ENCODE measurements at regions not wholly inside any gene's neighbourhood (a gene's known extent, or its start where the extent isn't known, plus 50 kb on each side); places are given as distances from the start of the nearest gene placed in this dataset.

DNA sequence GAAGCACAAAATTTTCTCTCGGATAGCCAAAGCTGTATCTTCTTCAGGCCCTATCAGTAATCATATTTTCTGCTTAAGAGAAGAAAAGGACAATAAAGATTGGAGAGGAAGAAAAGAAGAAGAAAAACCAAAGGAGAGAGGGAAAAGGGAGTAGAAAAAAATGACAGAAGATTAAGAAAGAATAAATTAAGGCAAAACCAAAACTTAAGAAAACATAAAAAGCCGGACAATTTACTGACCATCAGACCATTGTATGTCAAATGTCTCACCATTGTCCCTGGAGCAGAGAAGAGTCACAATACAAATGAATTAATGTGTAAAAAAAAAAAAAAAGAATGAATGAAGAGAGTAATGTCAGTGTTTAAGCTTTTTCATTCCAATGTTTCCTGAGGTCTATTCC, 1274.8 kb downstream of the FSCB start:
- Mint-ChIP-seq H3K27ac (no peak overlapping the region), H3K36me3 (no peaks in the 10 kb centered on the region), H3K4me1 (no peaks in the 10 kb centered on the region), H3K27me3 (no peaks in the 10 kb centered on the region), H3K9me3 (peaks cover 14 to 20% (median 17%) of the 10 kb centered on the region in 3 donors), H3K4me3 (no peak overlapping the region)
- no peak overlapping the region for H3K27ac ChIP-seq (ENCODE audit: low read length)
- CTCF ChIA-PET: no interaction called here
- no peaks in the 10 kb centered on the region for H3K4me1 ChIP-seq (ENCODE audit: control insufficient read depth in 1 of 2, extremely low read depth in 1 of 2, insufficient read depth in 2 of 2, low read length in 2 of 2)
- ATAC-seq (replicated peaks in 1 of 4) (no peak), DNase-seq (no peak)
- POLR2A ChIA-PET: no interaction called here
- H3K4me3 ChIP-seq (ENCODE audit: control insufficient read depth in 1 of 2, extremely low read depth in 1 of 2, low read length in 1 of 2): no peak overlapping the region
- no peaks in the 10 kb centered on the region for H3K9me3 ChIP-seq
- no peaks in the 10 kb centered on the region for H3K36me3 ChIP-seq (ENCODE audit: control insufficient read depth in 2 of 2, extremely low read depth in 1 of 2, insufficient read depth in 1 of 2, low read length in 1 of 2)
- no CpG with 5 or more reads among the region's 2 CpGs for WGBS (ENCODE audit: insufficient coverage)
- H3K27me3 ChIP-seq (replicated peaks in 1 of 2; ENCODE audit: control insufficient read depth in 2 of 2, extremely low read depth in 1 of 2, insufficient read depth in 2 of 2, low read length in 1 of 2): no peaks in the 10 kb centered on the region

DNA sequence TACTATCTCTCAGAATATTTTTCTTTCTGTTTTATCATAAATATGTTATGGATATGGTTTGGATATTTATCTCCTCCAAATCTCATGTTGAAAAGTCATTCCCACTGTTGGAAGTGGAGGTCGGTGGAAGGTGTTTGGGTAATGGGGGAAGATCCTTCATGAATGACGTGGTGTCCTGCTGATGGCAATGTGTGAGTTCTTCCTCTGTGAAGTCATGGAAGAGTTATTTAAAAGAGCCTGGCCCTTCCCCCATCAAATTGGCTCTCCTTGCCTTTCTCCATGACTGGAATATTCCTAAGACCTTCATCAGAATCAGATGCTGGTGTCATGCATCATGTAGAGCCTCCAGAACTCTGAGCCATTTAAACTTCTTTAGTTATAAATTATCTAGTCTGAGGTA, 1291.6 kb downstream of the FSCB start:
- H3K27me3 ChIP-seq (replicated peaks in 1 of 2; ENCODE audit: control insufficient read depth in 2 of 2, extremely low read depth in 1 of 2, insufficient read depth in 2 of 2, low read length in 1 of 2): no peaks in the 10 kb centered on the region
- ChIA-PET POLR2A (no interaction called here), CTCF (no interaction called here)
- no peaks in the 10 kb centered on the region for H3K4me1 ChIP-seq (ENCODE audit: control insufficient read depth in 1 of 2, extremely low read depth in 1 of 2, insufficient read depth in 2 of 2, low read length in 2 of 2)
- H3K4me1 Mint-ChIP-seq: no peaks in the 10 kb centered on the region
- no peak overlapping the region for H3K27ac ChIP-seq (ENCODE audit: low read length)
- no peak overlapping the region for H3K4me3 ChIP-seq (ENCODE audit: control insufficient read depth in 1 of 2, extremely low read depth in 1 of 2, low read length in 1 of 2)
- no peak for ATAC-seq (replicated peaks in 1 of 4)
- no peaks in the 10 kb centered on the region for H3K36me3 ChIP-seq (ENCODE audit: control insufficient read depth in 2 of 2, extremely low read depth in 1 of 2, insufficient read depth in 1 of 2, low read length in 1 of 2)
- no peak overlapping the region for H3K27ac Mint-ChIP-seq
- no peak for DNase-seq
- H3K27me3 Mint-ChIP-seq: no peaks in the 10 kb centered on the region
- WGBS (ENCODE audit: insufficient coverage): no CpG with 5 or more reads among the region's 2 CpGs
- peaks cover 8 to 14% (median 13%) of the 10 kb centered on the region in 3 donors for H3K9me3 Mint-ChIP-seq
- H3K36me3 Mint-ChIP-seq: no peaks in the 10 kb centered on the region
- H3K4me3 Mint-ChIP-seq: no peak overlapping the region
- H3K9me3 ChIP-seq: no peaks in the 10 kb centered on the region

DNA sequence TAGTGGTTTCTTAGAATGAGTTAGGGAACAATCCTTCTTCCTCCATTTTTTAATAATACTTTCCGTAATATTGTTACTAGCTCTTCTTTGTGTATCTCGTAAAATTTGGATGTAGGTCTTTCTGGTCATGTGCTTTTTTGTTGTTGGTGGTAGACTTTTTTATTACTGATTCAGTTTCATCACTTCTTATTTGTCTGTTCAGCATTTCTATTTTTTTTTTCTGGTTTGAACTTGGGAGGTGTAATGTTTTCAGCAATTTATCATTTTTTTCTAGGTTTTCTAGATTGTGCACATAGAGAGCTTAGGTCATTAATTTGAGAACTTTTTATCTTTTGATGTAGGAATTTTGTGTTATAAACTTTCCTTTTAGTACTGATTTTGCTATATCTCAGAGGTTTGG, 1299.9 kb downstream of the FSCB start:
- Histone ChIP-seq H3K9me3 (no peaks in the 10 kb centered on the region), H3K27me3 (replicated peaks in 1 of 2; ENCODE audit: control insufficient read depth in 2 of 2, extremely low read depth in 1 of 2, insufficient read depth in 2 of 2, low read length in 1 of 2) (no peaks in the 10 kb centered on the region), H3K36me3 (ENCODE audit: control insufficient read depth in 2 of 2, extremely low read depth in 1 of 2, insufficient read depth in 1 of 2, low read length in 1 of 2) (no peaks in the 10 kb centered on the region), H3K4me3 (ENCODE audit: control insufficient read depth in 1 of 2, extremely low read depth in 1 of 2, low read length in 1 of 2) (no peak overlapping the region), H3K4me1 (ENCODE audit: control insufficient read depth in 1 of 2, extremely low read depth in 1 of 2, insufficient read depth in 2 of 2, low read length in 2 of 2) (no peaks in the 10 kb centered on the region), H3K27ac (ENCODE audit: low read length) (no peak overlapping the region)
- Mint-ChIP-seq H3K36me3 (no peaks in the 10 kb centered on the region), H3K4me3 (no peak overlapping the region), H3K27me3 (no peaks in the 10 kb centered on the region), H3K9me3 (peaks cover 2 to 20% (median 19%) of the 10 kb centered on the region in 3 donors), H3K27ac (no peak overlapping the region), H3K4me1 (no peaks in the 10 kb centered on the region)
- WGBS (ENCODE audit: insufficient coverage): no CpG with 5 or more reads among the region's 2 CpGs
- POLR2A ChIA-PET: no interaction called here
- DNase-seq (no peak), ATAC-seq (replicated peaks in 1 of 4) (no peak)
- CTCF ChIA-PET: no interaction called here

DNA sequence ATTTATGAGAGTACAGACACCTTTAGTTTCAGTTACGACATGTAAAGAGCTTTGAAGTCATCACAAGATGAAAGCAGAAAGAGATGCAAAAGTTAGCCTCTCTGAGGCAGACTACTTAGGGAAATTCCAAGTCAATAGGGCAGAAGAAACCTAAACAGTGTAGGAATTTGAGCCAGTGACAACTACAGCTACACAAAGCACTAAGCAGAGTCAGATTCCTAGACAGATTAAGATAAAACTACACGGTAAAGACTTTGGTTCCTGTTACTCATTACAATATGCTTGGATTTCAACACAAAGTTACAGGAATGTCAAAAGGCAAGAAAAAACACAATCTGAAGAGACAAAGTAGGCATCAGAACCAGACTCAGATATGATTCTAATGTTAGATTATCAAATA, 1302.3 kb downstream of the FSCB start:
- Mint-ChIP-seq H3K27me3 (no peaks in the 10 kb centered on the region), H3K36me3 (no peaks in the 10 kb centered on the region)
- no CpG with 5 or more reads among the region's 2 CpGs for WGBS (ENCODE audit: insufficient coverage)

DNA sequence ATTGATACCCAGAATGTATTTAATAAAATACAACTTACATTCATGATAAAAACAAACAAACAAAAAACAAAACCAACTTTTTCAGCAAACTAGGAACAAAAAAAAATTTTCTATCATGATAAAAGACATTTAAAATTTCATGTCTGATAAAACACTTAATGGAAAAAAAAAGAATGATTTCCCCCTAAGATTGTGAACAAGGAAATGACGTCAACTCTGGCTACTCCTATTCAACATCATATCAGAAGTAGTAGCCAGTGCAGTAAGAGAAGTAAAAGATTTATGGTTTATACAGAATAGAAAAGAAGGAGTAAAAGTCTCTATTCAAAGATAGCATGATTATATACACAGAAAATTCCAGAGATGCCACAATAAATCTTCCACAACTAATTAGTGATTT, 1306.6 kb downstream of the FSCB start:
- ChIA-PET POLR2A (no interaction called here), CTCF (no interaction called here)
- no peaks in the 10 kb centered on the region for H3K4me1 Mint-ChIP-seq
- ATAC-seq (replicated peaks in 1 of 4) (no peak), DNase-seq (no peak)
- H3K9me3 ChIP-seq: no peaks in the 10 kb centered on the region
- no peaks in the 10 kb centered on the region for H3K27me3 ChIP-seq (replicated peaks in 1 of 2; ENCODE audit: control insufficient read depth in 2 of 2, extremely low read depth in 1 of 2, insufficient read depth in 2 of 2, low read length in 1 of 2)
- no peaks in the 10 kb centered on the region for H3K27me3 Mint-ChIP-seq
- no peak overlapping the region for H3K27ac Mint-ChIP-seq
- peaks cover 3 to 10% (median 8%) of the 10 kb centered on the region in 3 donors for H3K9me3 Mint-ChIP-seq
- WGBS (ENCODE audit: insufficient coverage): no CpG with 5 or more reads among the region's 1 CpG
- no peaks in the 10 kb centered on the region for H3K4me1 ChIP-seq (ENCODE audit: control insufficient read depth in 1 of 2, extremely low read depth in 1 of 2, insufficient read depth in 2 of 2, low read length in 2 of 2)
- H3K27ac ChIP-seq (ENCODE audit: low read length): no peak overlapping the region
- H3K36me3 ChIP-seq (ENCODE audit: control insufficient read depth in 2 of 2, extremely low read depth in 1 of 2, insufficient read depth in 1 of 2, low read length in 1 of 2): no peaks in the 10 kb centered on the region
- H3K36me3 Mint-ChIP-seq: no peaks in the 10 kb centered on the region
- no peak overlapping the region for H3K4me3 Mint-ChIP-seq
- no peak overlapping the region for H3K4me3 ChIP-seq (ENCODE audit: control insufficient read depth in 1 of 2, extremely low read depth in 1 of 2, low read length in 1 of 2)

More for the DNA sequence above, 1302.3 kb downstream of the FSCB start:
- no peaks in the 10 kb centered on the region for H3K27me3 ChIP-seq (replicated peaks in 1 of 2; ENCODE audit: control insufficient read depth in 2 of 2, extremely low read depth in 1 of 2, insufficient read depth in 2 of 2, low read length in 1 of 2)
- H3K27ac Mint-ChIP-seq: no peak overlapping the region
- H3K9me3 ChIP-seq: no peaks in the 10 kb centered on the region
- no peak overlapping the region for H3K4me3 Mint-ChIP-seq
- no peak for ATAC-seq (replicated peaks in 1 of 4)
- peaks cover 6 to 20% (median 19%) of the 10 kb centered on the region in 3 donors for H3K9me3 Mint-ChIP-seq
- H3K4me1 Mint-ChIP-seq: no peaks in the 10 kb centered on the region
- H3K4me1 ChIP-seq (ENCODE audit: control insufficient read depth in 1 of 2, extremely low read depth in 1 of 2, insufficient read depth in 2 of 2, low read length in 2 of 2): no peaks in the 10 kb centered on the region
- H3K4me3 ChIP-seq (ENCODE audit: control insufficient read depth in 1 of 2, extremely low read depth in 1 of 2, low read length in 1 of 2): no peak overlapping the region
- CTCF ChIA-PET: no interaction called here
- no peak overlapping the region for H3K27ac ChIP-seq (ENCODE audit: low read length)
- no peak for DNase-seq
- POLR2A ChIA-PET: no interaction called here
- H3K36me3 ChIP-seq (ENCODE audit: control insufficient read depth in 2 of 2, extremely low read depth in 1 of 2, insufficient read depth in 1 of 2, low read length in 1 of 2): no peaks in the 10 kb centered on the region

DNA sequence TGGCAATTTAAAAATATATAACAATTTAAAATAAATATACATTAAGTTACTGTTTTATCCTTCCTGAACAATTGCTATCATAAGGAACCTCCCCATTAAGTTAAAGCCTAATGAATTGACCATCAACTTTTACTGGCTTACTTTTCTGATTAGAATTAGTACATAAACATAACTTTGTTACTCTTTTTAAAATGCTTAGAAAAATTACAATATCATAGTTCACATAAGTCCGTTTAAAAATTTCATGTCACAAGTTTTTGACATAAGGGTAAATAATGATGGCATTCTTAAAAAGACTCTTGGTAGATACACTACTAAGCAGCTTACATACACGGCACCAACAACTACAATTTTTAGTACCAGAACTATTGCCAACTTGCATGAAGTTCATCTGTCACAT, 1308.6 kb downstream of the FSCB start:
- ChIA-PET CTCF (interaction anchor here in 1 of 2 donors (0.6 kb wide), 1 partner anchor 800 kb away, joined by 3 read pairs; no protein-coding TSS in a partner anchor), POLR2A (no interaction called here)
- no peak overlapping the region for H3K4me3 ChIP-seq (ENCODE audit: control insufficient read depth in 1 of 2, extremely low read depth in 1 of 2, low read length in 1 of 2)
- Mint-ChIP-seq H3K27me3 (no peaks in the 10 kb centered on the region), H3K4me3 (no peak overlapping the region), H3K27ac (no peak overlapping the region), H3K9me3 (peaks cover 0 to 9% (median 6%) of the 10 kb centered on the region in 3 donors), H3K4me1 (no peaks in the 10 kb centered on the region), H3K36me3 (no peaks in the 10 kb centered on the region)
- H3K9me3 ChIP-seq: no peaks in the 10 kb centered on the region
- no CpG with 5 or more reads among the region's 2 CpGs for WGBS (ENCODE audit: insufficient coverage)
- no peak for DNase-seq
- no peak for ATAC-seq (replicated peaks in 1 of 4)
- no peaks in the 10 kb centered on the region for H3K4me1 ChIP-seq (ENCODE audit: control insufficient read depth in 1 of 2, extremely low read depth in 1 of 2, insufficient read depth in 2 of 2, low read length in 2 of 2)
- no peak overlapping the region for H3K27ac ChIP-seq (ENCODE audit: low read length)
- H3K36me3 ChIP-seq (ENCODE audit: control insufficient read depth in 2 of 2, extremely low read depth in 1 of 2, insufficient read depth in 1 of 2, low read length in 1 of 2): no peaks in the 10 kb centered on the region
- no peaks in the 10 kb centered on the region for H3K27me3 ChIP-seq (replicated peaks in 1 of 2; ENCODE audit: control insufficient read depth in 2 of 2, extremely low read depth in 1 of 2, insufficient read depth in 2 of 2, low read length in 1 of 2)

DNA sequence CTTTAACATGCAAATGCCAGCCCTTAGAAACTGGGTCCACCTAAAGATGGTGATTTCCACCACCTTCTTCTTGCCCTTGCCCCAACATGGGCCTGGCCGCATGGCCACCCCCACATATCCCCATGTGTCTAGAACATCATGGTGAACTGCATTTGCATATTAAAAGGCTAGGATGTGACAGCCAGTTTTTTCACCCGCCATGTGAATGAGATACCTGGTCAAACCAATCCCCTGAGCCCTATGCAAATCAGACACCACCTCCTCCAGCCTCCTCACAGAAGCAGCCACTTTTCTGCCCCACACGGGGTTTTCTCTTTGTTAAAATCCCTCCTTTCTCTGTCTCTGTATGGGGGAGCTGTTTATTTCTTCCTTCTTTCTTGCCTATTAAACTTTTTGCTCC, 1322.5 kb downstream of the FSCB start:
- H3K36me3 Mint-ChIP-seq: no peaks in the 10 kb centered on the region
- H3K4me1 ChIP-seq (ENCODE audit: control insufficient read depth in 1 of 2, extremely low read depth in 1 of 2, insufficient read depth in 2 of 2, low read length in 2 of 2): no peaks in the 10 kb centered on the region
- peaks cover 0 to 8% (median 3%) of the 10 kb centered on the region in 3 donors for H3K9me3 Mint-ChIP-seq
- DNase-seq (no peak), ATAC-seq (replicated peaks in 1 of 4) (no peak)
- H3K36me3 ChIP-seq (ENCODE audit: control insufficient read depth in 2 of 2, extremely low read depth in 1 of 2, insufficient read depth in 1 of 2, low read length in 1 of 2): no peaks in the 10 kb centered on the region
- no peak overlapping the region for H3K27ac ChIP-seq (ENCODE audit: low read length)
- no peak overlapping the region for H3K4me3 Mint-ChIP-seq
- H3K27ac Mint-ChIP-seq: no peak overlapping the region
- H3K4me1 Mint-ChIP-seq: no peaks in the 10 kb centered on the region
- H3K27me3 ChIP-seq (replicated peaks in 1 of 2; ENCODE audit: control insufficient read depth in 2 of 2, extremely low read depth in 1 of 2, insufficient read depth in 2 of 2, low read length in 1 of 2): no peaks in the 10 kb centered on the region
- WGBS (ENCODE audit: insufficient coverage): 83% methylated on average over 1 of the region's 3 CpGs
- ChIA-PET POLR2A (no interaction called here), CTCF (no interaction called here)
- H3K9me3 ChIP-seq: no peaks in the 10 kb centered on the region
- no peaks in the 10 kb centered on the region for H3K27me3 Mint-ChIP-seq
- H3K4me3 ChIP-seq (ENCODE audit: control insufficient read depth in 1 of 2, extremely low read depth in 1 of 2, low read length in 1 of 2): no peak overlapping the region
